Retinal pigment epithelial cell (primary cell): ENCODE measurements at regions not wholly inside any gene's neighbourhood (a gene's known extent, or its start where the extent isn't known, plus 50 kb on each side); places are given as distances from the start of the nearest gene placed in this dataset.
"Not testable (repeated sequence)": the region's sequence is repeated elsewhere in the genome, so short reads cannot be mapped to it uniquely, and the experiment has no call there.

Experiments
- DNase-seq: peaks from one replicate; pipeline ENCODE4 v3.0.0-alpha.2; 2010; ENCODE audit warnings: low read depth
- H3K4me3 ChIP-seq: 2 replicates; pipeline ENCODE4 v1.5.1; 2011; ENCODE audit warnings: mild to moderate bottlenecking, low read length, control low read depth, moderate library complexity
- TF ChIP-seq, protein P1 (sequence below): conservative IDR thresholded peaks from 2 replicates; pipeline ENCODE4 v1.5.1; 2011; ENCODE audit warnings: low read depth, low read length, control low read depth, inconsistent platforms

DNA sequence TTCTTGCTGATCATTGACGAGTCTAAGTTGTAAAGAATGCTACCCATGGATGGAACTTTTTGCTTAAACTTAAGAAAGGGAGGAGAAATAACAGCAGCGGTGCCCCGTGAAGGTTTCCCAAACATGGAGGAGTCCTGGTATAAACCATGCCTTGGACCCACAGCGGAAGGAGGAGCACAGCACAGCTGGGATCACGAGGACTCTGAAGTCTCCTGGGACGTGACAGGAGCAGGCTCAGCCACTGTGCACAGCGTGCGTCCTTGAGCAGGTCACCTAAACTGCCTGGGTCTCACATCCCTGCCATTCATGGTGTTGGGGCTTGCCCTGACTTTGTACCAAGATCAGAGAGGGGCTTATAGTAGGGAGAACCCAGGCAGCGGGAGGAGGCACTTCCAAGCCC is 56.1 kb upstream of the UNC93A start:
- TF ChIP-seq, protein P1, sequence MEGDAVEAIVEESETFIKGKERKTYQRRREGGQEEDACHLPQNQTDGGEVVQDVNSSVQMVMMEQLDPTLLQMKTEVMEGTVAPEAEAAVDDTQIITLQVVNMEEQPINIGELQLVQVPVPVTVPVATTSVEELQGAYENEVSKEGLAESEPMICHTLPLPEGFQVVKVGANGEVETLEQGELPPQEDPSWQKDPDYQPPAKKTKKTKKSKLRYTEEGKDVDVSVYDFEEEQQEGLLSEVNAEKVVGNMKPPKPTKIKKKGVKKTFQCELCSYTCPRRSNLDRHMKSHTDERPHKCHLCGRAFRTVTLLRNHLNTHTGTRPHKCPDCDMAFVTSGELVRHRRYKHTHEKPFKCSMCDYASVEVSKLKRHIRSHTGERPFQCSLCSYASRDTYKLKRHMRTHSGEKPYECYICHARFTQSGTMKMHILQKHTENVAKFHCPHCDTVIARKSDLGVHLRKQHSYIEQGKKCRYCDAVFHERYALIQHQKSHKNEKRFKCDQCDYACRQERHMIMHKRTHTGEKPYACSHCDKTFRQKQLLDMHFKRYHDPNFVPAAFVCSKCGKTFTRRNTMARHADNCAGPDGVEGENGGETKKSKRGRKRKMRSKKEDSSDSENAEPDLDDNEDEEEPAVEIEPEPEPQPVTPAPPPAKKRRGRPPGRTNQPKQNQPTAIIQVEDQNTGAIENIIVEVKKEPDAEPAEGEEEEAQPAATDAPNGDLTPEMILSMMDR, result no peak
- no peak for DNase-seq
- H3K4me3 ChIP-seq, result no peak overlapping the region

DNA sequence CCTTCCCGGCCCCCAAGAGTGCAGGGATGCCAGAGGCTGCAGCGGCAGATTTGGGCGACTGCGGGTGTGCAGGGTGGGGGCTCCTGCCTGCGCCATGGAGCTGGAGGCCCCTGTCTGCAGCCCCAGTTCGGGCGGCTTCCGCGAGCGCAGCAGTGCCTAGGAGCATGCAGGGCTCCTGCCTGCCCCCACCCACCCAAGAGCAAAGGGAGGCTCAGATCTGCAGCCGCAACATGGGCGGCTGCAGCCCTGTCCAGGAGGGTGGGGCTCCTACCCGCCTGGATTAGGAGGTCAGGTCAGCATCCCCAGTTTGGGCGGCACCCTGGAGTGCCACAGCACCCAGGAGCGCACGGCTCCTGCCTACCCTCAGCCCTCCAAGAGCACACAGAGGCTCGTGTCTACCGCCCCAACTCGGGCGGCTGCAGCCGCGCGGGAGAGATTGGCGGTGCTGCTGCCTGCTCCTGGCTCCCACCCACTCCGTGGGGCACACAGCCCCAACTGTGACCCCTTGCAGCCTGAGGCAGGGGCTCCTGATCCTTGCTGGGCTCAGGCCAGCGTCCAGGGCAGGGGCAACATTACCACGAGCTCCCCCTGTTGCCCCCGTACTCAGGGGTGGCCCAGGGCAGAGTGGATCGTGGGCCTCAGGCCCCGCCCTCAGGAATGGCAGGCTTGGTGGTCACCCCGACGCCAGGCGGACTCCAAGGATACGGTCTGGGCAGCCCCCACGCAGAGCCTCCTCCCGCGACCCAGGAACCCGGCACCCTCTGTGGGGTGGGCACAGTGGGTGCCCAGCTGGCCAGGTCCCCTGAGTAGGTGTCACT is 55.5 kb upstream of the UNC93A start:
- no peak overlapping the region for H3K4me3 ChIP-seq
- TF ChIP-seq, protein P1, result no peak
- no peak for DNase-seq

DNA sequence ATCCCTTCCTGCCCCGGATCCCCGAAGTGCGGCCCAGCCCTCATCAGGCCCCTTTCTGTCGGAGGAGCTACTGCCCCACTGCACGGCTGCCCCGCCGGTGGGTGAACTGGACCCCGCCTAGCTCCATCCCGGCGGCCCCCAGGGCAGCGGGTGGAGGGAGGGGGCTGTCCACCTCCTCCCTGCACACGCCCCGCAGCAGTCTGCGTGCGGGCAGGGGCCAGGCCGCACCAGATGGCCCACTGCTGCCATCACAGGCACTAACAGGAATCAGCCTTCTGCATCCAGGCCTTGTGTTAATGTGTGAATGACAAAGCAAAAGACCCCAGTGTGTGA is 54.9 kb upstream of the UNC93A start:
- TF ChIP-seq, protein P1, result no peak
- no peak for DNase-seq
- no peak overlapping the region for H3K4me3 ChIP-seq

DNA sequence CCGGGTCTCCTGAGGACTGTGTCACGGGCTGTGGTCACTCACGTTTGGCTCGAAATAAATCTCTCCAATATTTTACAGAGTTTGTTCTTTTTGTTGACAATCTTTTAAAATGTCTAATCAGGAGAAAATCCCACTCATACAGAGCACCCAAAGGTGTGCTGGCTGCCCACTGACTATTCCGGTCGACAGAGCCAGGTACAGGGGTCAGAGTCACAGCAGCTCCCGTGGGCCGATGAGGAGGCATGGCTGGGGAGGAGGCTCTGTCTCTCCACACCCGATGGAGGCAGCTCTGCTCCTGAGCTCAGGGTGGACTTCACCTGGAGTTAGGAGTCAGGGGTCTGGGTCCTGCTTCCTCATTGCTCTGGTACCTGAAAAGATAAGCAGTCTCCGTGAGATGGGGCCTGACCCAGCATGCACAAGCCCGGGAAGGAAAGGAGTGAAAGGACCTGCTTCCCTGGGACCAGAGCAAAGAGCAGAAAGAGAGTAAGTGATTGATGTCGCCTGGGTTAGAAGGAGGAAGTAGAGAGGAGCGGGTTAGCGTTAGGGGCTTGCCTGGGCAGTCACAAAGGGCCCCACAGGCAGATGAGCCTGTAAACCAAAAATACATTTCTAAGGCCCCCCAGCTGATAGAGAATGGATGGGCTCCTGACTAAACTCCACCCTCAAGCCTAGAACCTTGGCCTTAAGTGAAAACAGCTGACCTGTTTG is 53.5 kb upstream of the UNC93A start:
- H3K4me3 ChIP-seq, result no peak overlapping the region
- DNase-seq, result no peak
- TF ChIP-seq, protein P1, result no peak

DNA sequence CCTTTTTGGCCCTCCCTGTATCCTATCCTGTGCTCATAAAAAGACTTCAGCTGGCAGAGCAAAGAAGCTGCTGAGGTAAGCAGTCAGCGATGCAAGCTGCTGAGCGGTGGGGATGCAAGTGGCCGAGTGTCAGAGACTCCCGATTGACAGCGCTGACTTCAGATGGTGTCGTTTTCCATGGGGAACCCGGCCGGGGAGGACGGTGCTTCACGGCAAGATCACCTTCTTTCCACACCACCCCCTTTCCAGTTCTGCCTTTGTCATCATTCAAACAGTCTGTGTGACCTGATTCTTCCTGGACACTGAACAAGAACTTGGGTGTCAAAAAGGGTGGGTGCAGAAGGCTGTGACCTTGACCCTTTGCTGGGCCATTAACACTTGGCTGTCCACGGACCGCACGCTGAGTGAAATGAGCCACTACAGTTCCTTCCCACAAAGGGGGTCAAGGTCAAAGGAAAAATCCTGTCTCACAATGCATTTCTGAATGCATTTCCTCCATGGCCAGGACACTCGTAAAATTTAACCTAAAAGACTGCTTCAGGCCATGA is 52.9 kb upstream of the UNC93A start:
- H3K4me3 ChIP-seq, result no peak overlapping the region
- no peak for DNase-seq
- TF ChIP-seq, protein P1, result no peak

DNA sequence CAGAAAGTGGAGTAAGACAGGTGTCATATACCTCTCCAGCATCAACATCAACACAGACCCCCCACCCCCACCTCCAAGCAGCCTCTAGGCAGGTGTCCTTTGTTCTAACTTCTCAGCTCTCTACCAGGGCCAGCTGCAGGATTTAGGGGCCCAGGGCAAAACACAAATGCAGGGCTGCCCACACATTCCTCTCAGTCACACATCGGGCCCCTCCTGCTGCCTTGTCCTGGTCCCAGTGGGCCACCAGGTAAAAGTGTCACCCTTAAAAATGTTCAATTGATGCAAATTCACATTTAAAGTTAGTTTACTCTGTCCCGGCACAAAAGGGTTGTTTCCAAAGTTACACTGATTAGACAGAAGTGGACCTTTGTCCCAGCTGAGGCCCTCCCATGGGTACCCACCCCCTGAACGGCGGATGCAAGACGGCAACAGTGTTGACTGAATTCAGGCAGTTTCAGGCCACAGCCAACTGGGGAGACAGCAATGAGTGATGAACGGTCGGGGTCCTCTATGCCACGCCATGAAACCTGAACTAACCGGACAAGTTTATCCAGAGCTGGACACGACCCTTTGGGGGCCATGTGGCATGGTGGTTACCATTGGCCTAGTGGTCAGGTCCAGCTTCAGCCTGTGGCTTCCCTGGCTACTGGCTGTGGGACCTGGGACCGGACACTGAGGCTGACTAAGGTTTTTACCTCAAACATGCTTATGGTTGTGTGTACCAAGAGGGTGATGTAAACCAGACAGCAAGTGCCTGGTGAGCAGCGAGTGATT is 52.2 kb upstream of the UNC93A start:
- DNase-seq, result no peak
- TF ChIP-seq, protein P1, result no peak
- no peak overlapping the region for H3K4me3 ChIP-seq

DNA sequence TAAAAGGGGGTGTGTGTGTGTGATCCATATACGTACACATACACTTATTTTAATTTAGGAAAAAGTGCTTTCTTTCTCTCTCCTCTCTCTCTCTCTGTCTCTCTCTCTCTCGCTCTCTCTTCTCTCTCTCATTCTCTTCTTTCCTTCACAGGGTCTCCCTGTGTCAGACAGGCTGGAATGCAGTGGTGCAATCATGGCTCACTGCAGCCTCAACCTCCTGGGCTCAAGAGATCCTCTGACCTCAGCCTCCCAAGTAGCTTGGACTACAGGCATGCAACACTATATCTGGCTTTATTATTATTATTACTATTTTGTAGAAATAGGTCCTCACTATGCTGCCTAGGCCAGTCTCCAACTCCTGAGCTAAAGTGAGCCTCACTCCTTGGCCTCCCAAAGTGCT is 51.6 kb upstream of the UNC93A start:
- H3K4me3 ChIP-seq, DNase-seq: not testable (repeated sequence)
